NT2/D1 (cell line): ENCODE measurements at regions not wholly inside any gene's neighbourhood (a gene's known extent, or its start where the extent isn't known, plus 50 kb on each side); places are given as distances from the start of the nearest gene placed in this dataset.

Experiments
- YY1 ChIP-seq: IDR thresholded peaks from 2 replicates; pipeline ENCODE4 v1.6.1; 2011; ENCODE audit not compliant: insufficient read length, insufficient read depth
- ZNF274 ChIP-seq: IDR thresholded peaks from 2 replicates; pipeline ENCODE4 v1.6.1; 2011; ENCODE audit warnings: mild to moderate bottlenecking, low read depth, low read length

GRCh38 chrX:45434231-45434630 lies 233.6 kb upstream of the DIPK2B start:
- TF ChIP-seq ZNF274: no peak
- no peak for TF ChIP-seq YY1
